DND-41 (cell line): ENCODE measurements at regions not wholly inside any gene's neighbourhood (a gene's known extent, or its start where the extent isn't known, plus 50 kb on each side); places are given as distances from the start of the nearest gene placed in this dataset.

Source experiments
- ATAC-seq: fragments of 200-7000 bp; cut with Tn5 transposase; 3 replicates; pipeline ENCODE4 v1.9.1; 2021; ENCODE audit warnings: low read depth; ENCODE audit not compliant: insufficient read depth
- DNase-seq: peaks from one replicate; pipeline ENCODE4 v3.0.0-alpha.2; 2020
- H2AFZ ChIP-seq: 2 replicates; pipeline ENCODE4 v1.6.0; 2012; ENCODE audit warnings: low read depth, low read length
- H3K27ac ChIP-seq: 2 replicates; pipeline ENCODE4 v1.5.1; 2012; ENCODE audit warnings: low read length, inconsistent platforms
- H3K27me3 ChIP-seq: fragments of 200-600 bp; sonication (generic); 2 replicates; pipeline ENCODE4 v1.6.0; 2012; ENCODE audit warnings: low read length, mild to moderate bottlenecking, inconsistent platforms; ENCODE audit not compliant: insufficient read depth, poor library complexity
- H3K36me3 ChIP-seq: 2 replicates; pipeline ENCODE4 v1.5.1; 2012; ENCODE audit warnings: low read length, inconsistent platforms; ENCODE audit not compliant: insufficient read depth
- H3K4me1 ChIP-seq: 2 replicates; pipeline ENCODE4 v1.5.1; 2012; ENCODE audit warnings: mild to moderate bottlenecking, low read length; ENCODE audit not compliant: insufficient read depth
- H3K4me2 ChIP-seq: 2 replicates; pipeline ENCODE4 v1.6.0; 2012; ENCODE audit warnings: mild to moderate bottlenecking, moderate library complexity, low read length, inconsistent platforms; ENCODE audit not compliant: insufficient read depth
- H3K4me3 ChIP-seq, 2 experiments: fragments of 200-600 bp in 1 of 2; shearing (Covaris generic) in 1 of 2; 2 replicates each; pipeline ENCODE4 v1.5.1; 2012 to 2016; ENCODE audit warnings: inconsistent platforms in 2 of 2, low read length in 2 of 2, mild to moderate bottlenecking in 2 of 2, low read depth in 1 of 2, moderate library complexity in 1 of 2
- H3K79me2 ChIP-seq: 2 replicates; pipeline ENCODE4 v1.6.0; 2012; ENCODE audit warnings: low read length, inconsistent platforms; ENCODE audit not compliant: insufficient read depth
- H3K9ac ChIP-seq: 2 replicates; pipeline ENCODE4 v1.6.0; 2012; ENCODE audit warnings: low read depth, mild to moderate bottlenecking, inconsistent platforms, low read length, moderate library complexity
- H3K9me3 ChIP-seq: 2 replicates; pipeline ENCODE4 v1.5.1; 2012; ENCODE audit warnings: low read length, moderate library complexity, mild to moderate bottlenecking, inconsistent platforms; ENCODE audit not compliant: insufficient read depth, severe bottlenecking
- H4K20me1 ChIP-seq: 2 replicates; pipeline ENCODE4 v1.6.0; 2012; ENCODE audit warnings: low read length; ENCODE audit not compliant: insufficient read depth
- CTCF ChIP-seq: IDR thresholded peaks from 2 replicates; pipeline ENCODE4 v1.5.1; 2012; ENCODE audit warnings: borderline replicate concordance, low read length, moderate library complexity, mild to moderate bottlenecking; ENCODE audit not compliant: poor library complexity, severe bottlenecking; ENCODE audit errors: extremely low read depth
- EZH2 ChIP-seq: IDR thresholded peaks from 3 replicates; pipeline ENCODE4 v1.6.1; 2012; ENCODE audit warnings: borderline replicate concordance, low read depth, mild to moderate bottlenecking, moderate library complexity, low read length, inconsistent platforms; ENCODE audit not compliant: severe bottlenecking

- peak; percentile 27 for TF ChIP-seq CTCF
- TF ChIP-seq EZH2 = no peak
- Histone ChIP-seq H3K4me2 (no peak overlapping the region), H2AFZ (no peak overlapping the region), H3K27me3 (no peaks in the 10 kb centered on the region), H4K20me1 (no peaks in the 10 kb centered on the region), H3K79me2 (no peaks in the 10 kb centered on the region), H3K9me3 (no peaks in the 10 kb centered on the region), H3K4me1 (no peaks in the 10 kb centered on the region), H3K9ac (no peak overlapping the region), H3K36me3 (no peaks in the 10 kb centered on the region), H3K27ac (no peak overlapping the region), H3K4me3 (no peak overlapping the region)
- no peak for DNase-seq
- ATAC-seq = no peak
Measured at GRCh38 chr12:97312570-97313135, 150.0 kb upstream of the RMST start.

- H3K36me3 ChIP-seq = no peaks in the 10 kb centered on the region
- no peaks in the 10 kb centered on the region for H3K9me3 ChIP-seq
Measured at GRCh38 chr12:97313471-97314190, 149.0 kb upstream of the RMST start.

GRCh38 chr12:97316321-97316720, 146.3 kb upstream of the RMST start:
- Histone ChIP-seq H3K79me2 (no peaks in the 10 kb centered on the region), H4K20me1 (no peaks in the 10 kb centered on the region), H3K9me3 (no peaks in the 10 kb centered on the region), H3K4me1 (no peaks in the 10 kb centered on the region), H3K4me2 (no peak overlapping the region), H2AFZ (no peak overlapping the region), H3K9ac (no peak overlapping the region), H3K4me3 (no peak overlapping the region), H3K36me3 (no peaks in the 10 kb centered on the region), H3K27me3 (no peaks in the 10 kb centered on the region), H3K27ac (no peak overlapping the region)
- DNase-seq = no peak
- ATAC-seq = no peak
- TF ChIP-seq CTCF = no peak
- TF ChIP-seq EZH2 = no peak

More at GRCh38 chr12:97313471-97314190, 149.0 kb upstream of the RMST start:
- Histone ChIP-seq H3K79me2 (no peaks in the 10 kb centered on the region), H3K9ac (no peak overlapping the region), H3K4me1 (no peaks in the 10 kb centered on the region), H3K27me3 (no peaks in the 10 kb centered on the region), H3K27ac (no peak overlapping the region), H3K4me2 (no peak overlapping the region), H3K4me3 (no peak overlapping the region), H2AFZ (no peak overlapping the region), H4K20me1 (no peaks in the 10 kb centered on the region)
- ATAC-seq (no peak), DNase-seq (no peak)
- TF ChIP-seq EZH2 (no peak), CTCF (no peak)
